GM18511 (cell line): ENCODE measurements at regions not wholly inside any gene's neighbourhood (a gene's known extent, or its start where the extent isn't known, plus 50 kb on each side); places are given as distances from the start of the nearest gene placed in this dataset.
"Not testable (repeated sequence)": the region's sequence is repeated elsewhere in the genome, so short reads cannot be mapped to it uniquely, and the experiment has no call there.

Experiments used
- ATAC-seq: cut with Tn5 transposase; IDR thresholded peaks from one replicate; pipeline ENCODE4 v1.9.1; 2021; ENCODE audit warnings: mild to moderate bottlenecking, moderate library complexity; ENCODE audit not compliant: unreplicated experiment

- ATAC-seq = no peak
These were observed 110.2 kb upstream of the CPHXL start for GRCh38 chr16:75836347-75837010.

DNA sequence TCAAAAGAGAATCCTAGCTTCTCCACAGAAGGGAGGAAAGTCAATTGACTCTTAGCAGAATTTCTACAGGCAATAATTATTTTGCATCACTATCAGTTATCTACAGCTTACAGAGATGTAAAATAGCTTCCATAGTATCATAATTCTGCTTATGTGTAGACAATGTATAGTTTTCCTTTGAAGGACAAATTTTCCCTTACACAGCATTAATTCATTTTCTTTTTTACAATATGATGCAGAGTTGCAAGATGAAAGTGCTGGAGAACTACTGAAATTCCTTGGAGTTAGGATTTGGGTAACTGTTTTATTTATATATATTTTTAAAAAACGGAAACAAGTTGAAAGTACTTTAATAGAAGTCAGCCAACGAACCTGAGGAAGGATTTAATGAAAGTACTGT is 111.0 kb upstream of the CPHXL start:
- ATAC-seq = no peak

- ATAC-seq = no peak
These were observed 111.4 kb upstream of the CPHXL start for GRCh38 chr16:75837681-75838080.

- no peak for ATAC-seq
These were observed 115.2 kb upstream of the CPHXL start for GRCh38 chr16:75841517-75841916.

DNA sequence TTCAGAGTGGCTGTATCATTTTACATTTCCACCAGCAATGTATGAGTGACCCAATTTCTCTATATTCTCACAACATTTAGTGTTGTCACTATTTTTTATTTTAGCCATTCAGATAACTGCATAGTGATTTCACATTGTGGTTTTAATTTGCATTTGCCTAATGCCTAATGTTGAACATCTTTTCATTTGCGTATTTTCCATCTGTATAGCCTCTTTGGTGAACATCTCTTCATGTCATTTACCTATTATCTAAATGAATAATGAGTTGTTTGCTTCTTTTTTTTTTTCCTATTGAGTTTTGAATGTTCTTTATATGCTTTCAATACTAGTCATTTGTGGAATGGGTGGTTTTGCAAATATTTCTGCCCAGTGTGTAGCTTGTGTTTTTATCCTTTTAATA is 120.9 kb upstream of the CPHXL start:
- ATAC-seq = no peak

DNA sequence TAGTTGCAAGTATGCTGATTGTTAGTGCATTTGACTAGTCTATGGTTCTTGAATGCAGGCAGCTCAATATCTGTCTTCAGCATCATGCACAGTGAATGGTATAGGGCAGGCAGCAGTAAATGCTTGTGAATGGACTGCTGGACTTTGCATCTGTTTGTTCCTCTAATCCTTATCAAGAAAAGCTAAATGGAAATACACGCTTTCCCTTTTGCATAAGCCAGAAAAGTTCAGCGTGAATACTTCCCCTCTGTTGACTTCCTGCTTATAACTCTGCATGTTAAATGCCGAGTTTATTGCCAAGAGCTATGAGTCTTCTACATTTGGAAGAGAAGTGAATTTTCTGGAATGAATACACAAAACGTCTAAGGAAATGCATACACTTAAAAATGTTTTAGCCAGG is 127.9 kb upstream of the CPHXL start:
- no peak for ATAC-seq

- ATAC-seq = no peak
These were observed 134.2 kb upstream of the CPHXL start for GRCh38 chr16:75860326-75861053.

DNA sequence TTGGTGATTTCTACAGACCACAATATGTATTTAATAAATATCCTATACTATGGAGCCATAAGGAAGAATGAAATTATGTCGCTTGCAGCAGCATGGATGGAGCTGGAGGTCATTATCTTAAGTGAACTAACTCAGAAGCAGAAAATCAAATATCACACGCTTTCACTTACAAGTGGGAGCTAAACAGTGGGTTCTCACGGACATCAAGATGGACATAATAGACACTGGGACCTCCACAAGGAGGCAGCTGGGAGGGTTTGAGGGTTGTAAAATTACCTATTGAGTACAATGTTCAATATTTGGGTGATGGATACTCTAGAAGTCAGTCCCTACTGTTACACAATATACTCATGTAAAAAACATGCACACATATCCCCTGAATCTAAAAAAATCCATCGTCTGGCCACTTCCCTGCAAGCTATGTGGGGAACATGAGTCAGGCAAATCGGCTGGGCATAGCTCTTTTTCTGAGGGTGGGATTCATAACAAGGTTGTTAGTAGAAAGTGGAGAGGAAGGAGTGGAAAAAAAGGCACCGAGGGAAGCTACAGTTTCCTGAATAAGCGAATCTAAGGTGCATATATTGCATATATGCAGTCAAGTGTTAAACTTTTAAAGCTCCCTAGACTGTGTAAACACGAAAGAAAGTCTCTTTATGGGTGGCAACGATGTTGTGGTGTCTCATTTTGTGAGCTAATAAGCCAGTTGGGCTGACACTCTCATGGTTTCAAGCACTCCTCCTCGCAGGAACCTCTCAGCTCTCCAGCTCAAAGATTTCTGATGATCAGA is 135.2 kb upstream of the CPHXL start:
- ATAC-seq = no peak

- ATAC-seq = no peak
These were observed 135.8 kb upstream of the CPHXL start for GRCh38 chr16:75862098-75862386.

DNA sequence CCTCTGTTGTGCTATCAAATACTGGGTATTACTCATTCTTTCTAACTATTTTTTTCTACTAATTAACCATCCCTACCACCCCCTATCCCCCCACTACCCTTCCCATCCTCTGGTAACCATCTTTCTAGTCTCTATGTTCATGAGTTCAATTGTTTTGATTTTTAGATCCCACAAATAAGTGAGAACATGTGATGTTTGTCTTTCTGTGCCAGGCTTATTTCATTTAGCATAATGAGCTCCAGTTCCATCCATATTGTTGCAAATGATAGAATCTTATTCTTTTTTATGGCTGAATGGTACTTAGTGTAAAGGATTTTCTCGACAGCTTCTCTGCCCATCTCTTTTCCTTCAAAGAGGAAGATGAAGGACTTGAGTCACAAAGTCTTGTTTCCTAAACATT is 138.0 kb upstream of the CPHXL start:
- no peak for ATAC-seq

GRCh38 chr16:75865736-75866135 is 139.4 kb upstream of the CPHXL start:
- no peak for ATAC-seq

DNA sequence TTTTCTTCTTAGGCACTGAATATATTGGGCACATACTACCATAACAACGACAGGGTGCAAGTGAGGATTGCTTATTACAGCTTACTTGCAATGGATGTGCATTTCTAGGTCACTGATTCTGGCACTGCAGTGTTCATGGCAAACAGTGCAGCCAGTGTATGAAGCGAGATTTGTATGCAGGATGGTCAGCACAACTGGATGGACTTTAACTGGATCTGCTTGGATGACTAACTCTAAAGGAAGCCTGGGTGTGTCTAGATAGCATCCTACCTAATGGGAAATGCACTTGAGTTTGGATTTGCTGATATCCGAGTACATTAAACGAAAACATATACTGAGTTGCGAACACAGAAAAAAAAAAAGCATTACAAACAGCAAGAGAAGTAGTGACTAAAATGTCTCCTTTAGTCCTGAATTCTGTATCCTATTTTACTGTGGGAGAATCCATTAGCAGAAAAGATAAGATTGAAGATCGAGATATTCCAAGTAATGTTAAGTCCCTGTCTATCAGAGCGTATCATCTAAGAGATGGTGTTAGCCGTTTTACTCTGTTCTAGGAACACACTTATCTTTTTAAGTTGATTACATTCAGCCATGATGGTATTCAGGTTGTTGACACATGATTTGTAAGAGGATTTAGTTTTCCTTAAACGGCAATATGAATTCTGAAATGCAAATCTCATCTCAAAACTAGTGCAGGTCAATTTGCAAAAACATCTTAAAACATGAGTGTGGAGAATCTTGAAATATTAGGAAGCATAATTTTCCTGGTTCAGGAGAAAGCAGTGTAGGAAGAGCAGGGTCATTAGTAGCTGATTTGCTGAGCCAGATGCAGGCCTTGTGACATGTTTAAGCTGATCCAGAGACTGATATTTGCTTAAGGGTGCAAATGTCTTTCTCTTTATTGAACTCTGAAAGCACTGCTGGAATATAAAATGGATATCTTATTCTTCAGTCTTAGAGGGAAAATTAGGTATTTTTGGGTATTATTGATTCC is 142.6 kb upstream of the CPHXL start:
- ATAC-seq = no peak

- ATAC-seq = not testable (repeated sequence)
These were observed 155.0 kb upstream of the CPHXL start for GRCh38 chr16:75881280-75881679.

DNA sequence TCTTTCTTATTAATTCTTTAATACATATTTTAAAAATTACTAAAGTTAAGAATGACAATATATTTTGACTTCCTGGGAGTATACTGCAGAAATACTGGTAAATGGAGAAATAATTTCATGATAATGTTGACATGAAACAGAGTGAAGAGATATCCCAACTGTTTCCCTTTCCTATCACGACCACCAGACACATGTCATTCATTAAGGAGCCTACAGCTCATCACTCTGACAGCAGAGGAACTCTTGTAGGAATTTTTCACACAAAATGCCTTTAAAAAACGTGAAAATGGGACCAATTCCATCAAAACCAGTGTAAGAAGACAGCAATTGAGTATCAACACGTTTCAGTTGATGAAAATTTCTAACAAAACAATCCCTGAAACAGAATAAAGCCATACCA is 172.9 kb upstream of the CPHXL start:
- no peak for ATAC-seq

DNA sequence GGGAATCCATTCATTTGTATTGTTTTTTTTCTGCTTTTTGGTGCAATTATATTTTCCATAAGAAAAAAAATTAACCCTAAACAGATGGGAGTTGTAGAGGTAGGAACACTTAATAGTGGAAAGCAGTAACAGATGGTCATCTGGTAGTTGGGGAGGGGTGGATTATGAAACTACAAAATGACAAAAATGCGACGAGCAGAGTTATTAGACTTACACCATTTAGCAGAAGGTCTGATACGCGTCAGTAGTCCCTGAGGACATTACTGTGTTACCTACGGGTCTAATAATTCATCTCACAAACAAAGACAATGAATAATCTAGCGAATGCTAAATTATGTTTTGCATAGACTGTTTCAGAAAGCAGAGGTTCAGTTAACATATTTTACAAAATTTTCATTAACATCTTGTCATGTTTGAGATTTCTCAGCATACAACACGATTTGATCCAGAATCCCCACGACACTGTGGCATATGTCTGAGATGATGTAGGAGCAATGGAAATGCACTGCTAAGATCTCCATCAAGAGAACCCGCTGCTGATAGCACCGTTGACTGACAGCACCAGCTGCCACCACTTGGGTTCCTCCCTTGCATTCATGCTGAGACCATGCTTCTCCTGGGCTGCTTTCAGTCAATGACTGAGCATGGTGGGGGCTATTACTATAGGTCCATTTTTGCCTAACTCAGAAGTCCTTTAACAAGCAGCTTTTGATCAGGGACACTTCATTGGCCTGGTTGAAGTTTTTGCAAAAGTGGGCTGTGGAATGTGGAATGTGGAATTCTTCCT is 182.2 kb upstream of the CPHXL start:
- no peak for ATAC-seq

GRCh38 chr16:75909746-75910145 is 183.5 kb upstream of the CPHXL start:
- ATAC-seq = no peak

GRCh38 chr16:75911896-75912295 is 185.6 kb upstream of the CPHXL start:
- ATAC-seq = no peak

- ATAC-seq = no peak
These were observed 187.7 kb upstream of the CPHXL start for GRCh38 chr16:75913958-75914357.

- ATAC-seq = no peak
These were observed 190.2 kb upstream of the CPHXL start for GRCh38 chr16:75916451-75916850.

- no peak for ATAC-seq
These were observed 191.8 kb upstream of the CPHXL start for GRCh38 chr16:75918109-75918508.
